Endodermal cell (in vitro differentiated cells): ENCODE measurements at regions not wholly inside any gene's neighbourhood (a gene's known extent, or its start where the extent isn't known, plus 50 kb on each side); places are given as distances from the start of the nearest gene placed in this dataset.

Source experiments
- DNase-seq: peaks from one replicate; pipeline ENCODE4 v3.0.0-alpha.2; 2017
- H3K27ac ChIP-seq: 2 replicates; pipeline ENCODE4 v1.5.1; 2013; ENCODE audit warnings: mild to moderate bottlenecking, low read depth, low read length, moderate library complexity
- H3K27me3 ChIP-seq: 2 replicates; pipeline ENCODE4 v1.6.1; 2013; ENCODE audit warnings: mild to moderate bottlenecking, low read length, moderate library complexity; ENCODE audit not compliant: insufficient read depth, control insufficient read depth, poor library complexity, severe bottlenecking
- H3K36me3 ChIP-seq: 2 replicates; pipeline ENCODE4 v1.7.0; 2013; ENCODE audit warnings: mild to moderate bottlenecking, low read length, moderate library complexity; ENCODE audit not compliant: control insufficient read depth, insufficient read depth
- H3K4me1 ChIP-seq: one replicate; pipeline ENCODE4 v1.7.0; 2013; ENCODE audit warnings: low read length; ENCODE audit not compliant: control insufficient read depth, insufficient read depth
- H3K4me3 ChIP-seq: 2 replicates; pipeline ENCODE4 v1.5.1; 2013; ENCODE audit warnings: mild to moderate bottlenecking, low read length, moderate library complexity
- H3K9ac ChIP-seq: 2 replicates; pipeline ENCODE4 v1.6.1; 2013; ENCODE audit warnings: mild to moderate bottlenecking, low read length, moderate library complexity; ENCODE audit not compliant: poor library complexity, severe bottlenecking; ENCODE audit errors: extremely low read depth
- H3K9me3 ChIP-seq: 2 replicates; pipeline ENCODE4 v1.6.1; 2013; ENCODE audit warnings: mild to moderate bottlenecking, low read length, moderate library complexity; ENCODE audit not compliant: control insufficient read depth
- H3K27ac Mint-ChIP-seq: 2 replicates; pipeline ENCODE4 v1.8.0; 2020; ENCODE audit warnings: mixed read lengths
- H3K27me3 Mint-ChIP-seq: 2 replicates; pipeline ENCODE4 v1.8.0; 2021; ENCODE audit warnings: mild to moderate bottlenecking, mixed read lengths; ENCODE audit not compliant: insufficient read depth
- H3K36me3 Mint-ChIP-seq: 2 replicates; pipeline ENCODE4 v1.8.0; 2020; ENCODE audit warnings: low read depth, mixed read lengths
- H3K4me1 Mint-ChIP-seq: 2 replicates; pipeline ENCODE4 v1.8.0; 2020; ENCODE audit warnings: mixed read lengths
- H3K4me3 Mint-ChIP-seq: 2 replicates; pipeline ENCODE4 v1.8.0; 2020; ENCODE audit warnings: mild to moderate bottlenecking, moderate library complexity, mixed read lengths
- H3K9me3 Mint-ChIP-seq: 2 replicates; pipeline ENCODE4 v1.8.0; 2020; ENCODE audit warnings: mild to moderate bottlenecking, mixed read lengths
- CTCF ChIP-seq: fragments of 200-600 bp; sonication (generic); conservative IDR thresholded peaks from 2 replicates; pipeline ENCODE4 v1.5.0; 2021; ENCODE audit warnings: antibody characterized with exemption, mild to moderate bottlenecking
- WGBS, 2 experiments: methylation state at CpG; one replicate each; pipeline versions ENCODE4 v1.1.5 to v1.1.7; 2013; ENCODE audit warnings: missing lambda C conversion rate in 2 of 2, mixed read lengths in 1 of 2; ENCODE audit not compliant: insufficient coverage in 1 of 2, insufficient read length in 1 of 2; 5-methylcytosine and 5-hydroxymethylcytosine counted together

- no peak for TF ChIP-seq CTCF
- H3K27ac ChIP-seq = no peak overlapping the region
- no peaks in the 10 kb centered on the region for H3K27me3 Mint-ChIP-seq
- no peak overlapping the region for H3K4me3 Mint-ChIP-seq
- H3K9ac ChIP-seq = no peak overlapping the region
- H3K36me3 ChIP-seq = no peaks in the 10 kb centered on the region
- H3K36me3 Mint-ChIP-seq = no peaks in the 10 kb centered on the region
- DNase-seq = no peak
- WGBS, 2 experiments = 90 to 94% methylated on average over 2 to 3 of the region's 3 CpGs
- H3K9me3 Mint-ChIP-seq = no peaks in the 10 kb centered on the region
- no peak overlapping the region for H3K4me3 ChIP-seq
- no peaks in the 10 kb centered on the region for H3K27me3 ChIP-seq
- H3K27ac Mint-ChIP-seq = no peak overlapping the region
- no peaks in the 10 kb centered on the region for H3K9me3 ChIP-seq
- peaks cover 10% of the 10 kb centered on the region for H3K4me1 Mint-ChIP-seq
- H3K4me1 ChIP-seq = no peaks in the 10 kb centered on the region
Measured at GRCh38 chr7:136523571-136523970, 344.9 kb upstream of the CHRM2 start.

GRCh38 chr7:136517971-136518370, 350.5 kb upstream of the CHRM2 start:
- Mint-ChIP-seq H3K9me3 (no peaks in the 10 kb centered on the region), H3K27me3 (no peaks in the 10 kb centered on the region), H3K36me3 (no peaks in the 10 kb centered on the region), H3K4me3 (no peak overlapping the region), H3K27ac (no peak overlapping the region), H3K4me1 (peaks cover 13% of the 10 kb centered on the region)
- no peaks in the 10 kb centered on the region for H3K4me1 ChIP-seq
- WGBS, 2 experiments = 100% methylated on average over 1 of the region's 1 CpG; no CpG with 5 or more reads in 1 of the 2 experiments
- no peaks in the 10 kb centered on the region for H3K27me3 ChIP-seq
- no peak overlapping the region for H3K27ac ChIP-seq
- no peak for TF ChIP-seq CTCF
- H3K9ac ChIP-seq = no peak overlapping the region
- H3K36me3 ChIP-seq = no peaks in the 10 kb centered on the region
- H3K9me3 ChIP-seq = no peaks in the 10 kb centered on the region
- H3K4me3 ChIP-seq = no peak overlapping the region
- DNase-seq = no peak

GRCh38 chr7:136514776-136515175, 353.7 kb upstream of the CHRM2 start:
- H3K27me3 ChIP-seq = no peaks in the 10 kb centered on the region
- Mint-ChIP-seq H3K9me3 (no peaks in the 10 kb centered on the region), H3K4me3 (no peak overlapping the region), H3K36me3 (no peaks in the 10 kb centered on the region), H3K27me3 (no peaks in the 10 kb centered on the region), H3K4me1 (peaks cover 8% of the 10 kb centered on the region), H3K27ac (no peak overlapping the region)
- no peak for DNase-seq
- H3K9ac ChIP-seq = no peak overlapping the region
- no peak overlapping the region for H3K4me3 ChIP-seq
- no peak overlapping the region for H3K27ac ChIP-seq
- 50 to 82% methylated on average over 2 of the region's 2 CpGs for WGBS, 2 experiments
- no peaks in the 10 kb centered on the region for H3K4me1 ChIP-seq
- no peaks in the 10 kb centered on the region for H3K36me3 ChIP-seq
- TF ChIP-seq CTCF = no peak
- H3K9me3 ChIP-seq = peaks cover 5% of the 10 kb centered on the region
